ENCODE measurements at regions not wholly inside any gene's neighbourhood (a gene's known extent, or its start where the extent isn't known, plus 50 kb on each side); places are given as distances from the start of the nearest gene placed in this dataset.

DNA sequence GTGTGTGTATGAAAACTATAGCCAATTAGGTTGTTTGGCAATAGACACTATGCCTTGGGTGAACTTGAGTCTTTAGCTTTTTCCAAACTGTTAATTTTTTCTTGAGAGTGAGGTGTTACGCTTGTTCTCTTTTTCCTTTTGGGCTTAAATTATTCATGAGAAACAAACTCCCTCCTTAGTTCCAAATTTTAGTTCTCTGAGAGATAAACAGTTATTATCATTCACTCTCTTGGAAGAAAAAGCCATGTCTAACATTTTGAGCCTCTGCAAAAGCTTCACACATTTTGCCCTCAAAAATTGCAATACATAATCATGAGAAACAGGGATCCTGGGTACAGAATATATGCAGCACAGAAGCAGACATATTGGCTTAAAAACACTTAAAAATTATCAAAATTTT lies 1353.9 kb upstream of the MAP3K7 start (continued):
- TF ChIP-seq CBX5 (IDR thresholded peaks at IDR 0.05; ENCODE audit: low read depth, low read length), result no peak
- TF ChIP-seq CREB1 (IDR thresholded peaks at IDR 0.05), result no peak
- no peak for TF ChIP-seq YY1 (IDR thresholded peaks at IDR 0.05; ENCODE audit: low read depth, low read length)
- TF ChIP-seq CHD1 (IDR thresholded peaks at IDR 0.05; ENCODE audit: low read depth, low read length), result no peak
- TF ChIP-seq EP300 (IDR thresholded peaks at IDR 0.05; ENCODE audit: borderline replicate concordance in 1 of 2, low read depth in 2 of 2, low read length in 2 of 2), result no peak

Data from H1 (cell line).